GM23338 (cell line): ENCODE measurements at regions not wholly inside any gene's neighbourhood (a gene's known extent, or its start where the extent isn't known, plus 50 kb on each side); places are given as distances from the start of the nearest gene placed in this dataset.

Source experiments
- ATAC-seq: fragments of 200-7000 bp; cut with Tn5 transposase; 3 replicates; pipeline ENCODE4 v1.9.1; 2020
- DNase-seq: peaks from one replicate; pipeline ENCODE4 v3.0.0-alpha.2; 2015; ENCODE audit warnings: low spot score
- H2AFZ ChIP-seq: fragments of 200-600 bp; sonication (generic); 2 replicates; pipeline ENCODE4 v1.8.0; 2016; ENCODE audit warnings: antibody characterized with exemption, mild to moderate bottlenecking, moderate library complexity
- H3F3A ChIP-seq: fragments of 200-600 bp; sonication (generic); replicated peaks from 2 replicates; pipeline ENCODE4 v1.8.0; 2017; ENCODE audit warnings: antibody characterized with exemption, mixed run types, low read depth
- H3K27ac ChIP-seq: fragments of 200-600 bp; sonication (generic); 2 replicates; pipeline ENCODE4 v1.6.1; 2016; ENCODE audit warnings: low read depth
- H3K27me3 ChIP-seq: fragments of 200-600 bp; sonication (generic); 2 replicates; pipeline ENCODE4 v1.8.0; 2016; ENCODE audit warnings: mild to moderate bottlenecking, mixed run types, moderate library complexity; ENCODE audit not compliant: insufficient read depth
- H3K36me3 ChIP-seq: fragments of 200-600 bp; sonication (generic); 2 replicates; pipeline ENCODE4 v1.8.0; 2016; ENCODE audit warnings: mild to moderate bottlenecking; ENCODE audit not compliant: insufficient read depth
- H3K4me1 ChIP-seq: fragments of 200-600 bp; sonication (generic); 2 replicates; pipeline ENCODE4 v1.8.0; 2016; ENCODE audit warnings: mild to moderate bottlenecking, moderate library complexity; ENCODE audit not compliant: insufficient read depth
- H3K4me2 ChIP-seq: fragments of 200-600 bp; sonication (generic); 2 replicates; pipeline ENCODE4 v1.7.1; 2017; ENCODE audit warnings: mixed run types
- H3K4me3 ChIP-seq: fragments of 200-600 bp; sonication (generic); 2 replicates; pipeline ENCODE4 v1.6.1; 2016; ENCODE audit warnings: mixed run types
- H3K79me2 ChIP-seq: fragments of 200-600 bp; sonication (generic); replicated peaks from 2 replicates; pipeline ENCODE4 v1.8.0; 2017; ENCODE audit warnings: mild to moderate bottlenecking; ENCODE audit not compliant: insufficient read depth
- H3K9me2 ChIP-seq: fragments of 200-600 bp; sonication (generic); 2 replicates; pipeline ENCODE4 v1.8.0; 2017; ENCODE audit not compliant: insufficient read depth
- H4K20me1 ChIP-seq: fragments of 200-600 bp; sonication (generic); replicated peaks from 2 replicates; pipeline ENCODE4 v1.8.0; 2017; ENCODE audit warnings: mild to moderate bottlenecking; ENCODE audit not compliant: insufficient read depth
- H3K27ac Mint-ChIP-seq: 2 replicates; pipeline ENCODE4 v1.8.0; 2020; ENCODE audit warnings: inconsistent platforms, mild to moderate bottlenecking, moderate library complexity, mixed read lengths
- H3K27me3 Mint-ChIP-seq: 3 replicates; pipeline ENCODE4 v1.8.0; 2022; ENCODE audit warnings: low read depth, mild to moderate bottlenecking, moderate library complexity, mixed read lengths, inconsistent platforms; ENCODE audit not compliant: insufficient read depth, poor library complexity
- H3K36me3 Mint-ChIP-seq: 3 replicates; pipeline ENCODE4 v1.8.0; 2021; ENCODE audit warnings: low read depth, mild to moderate bottlenecking, inconsistent platforms, moderate library complexity, mixed read lengths
- H3K4me1 Mint-ChIP-seq: 3 replicates; pipeline ENCODE4 v1.8.0; 2020; ENCODE audit warnings: mild to moderate bottlenecking, inconsistent platforms, mixed read lengths
- H3K4me3 Mint-ChIP-seq: 3 replicates; pipeline ENCODE4 v1.8.0; 2021; ENCODE audit warnings: moderate library complexity, mild to moderate bottlenecking, inconsistent platforms, mixed read lengths
- H3K9me3 Mint-ChIP-seq: 3 replicates; pipeline ENCODE4 v1.8.0; 2020; ENCODE audit warnings: moderate library complexity, mild to moderate bottlenecking, inconsistent platforms, mixed read lengths
- CREB1 ChIP-seq: fragments of 250-450 bp; sonication (Bioruptor Pico); IDR thresholded peaks from 2 replicates; pipeline ENCODE4 v1.5.0; 2020; ENCODE audit warnings: low read depth, mild to moderate bottlenecking, moderate library complexity
- EZH2 ChIP-seq: fragments of 200-600 bp; sonication (generic); IDR thresholded peaks from one replicate; pipeline ENCODE4 v1.8.0; 2017; ENCODE audit warnings: antibody characterized with exemption, mild to moderate bottlenecking, low read depth; ENCODE audit not compliant: unreplicated experiment
- EZH2phosphoT487 ChIP-seq: fragments of 200-600 bp; sonication (generic); IDR thresholded peaks from one replicate; pipeline ENCODE4 v1.8.1; 2018; ENCODE audit warnings: antibody characterized with exemption; ENCODE audit not compliant: unreplicated experiment
- POLR2AphosphoS5 ChIP-seq: IDR thresholded peaks from 2 replicates; pipeline ENCODE4 v1.6.1; 2016; ENCODE audit warnings: antibody characterized with exemption, low read depth
- STAT1 ChIP-seq: IDR thresholded peaks from one replicate; pipeline ENCODE4 v1.6.1; 2016; ENCODE audit warnings: antibody characterized with exemption; ENCODE audit not compliant: unreplicated experiment
- ZNF114 ChIP-seq: fragments of 250-450 bp; sonication (Bioruptor Pico); IDR thresholded peaks from 2 replicates; pipeline ENCODE4 v1.5.0; 2020; ENCODE audit warnings: mild to moderate bottlenecking, moderate library complexity
- ZNF331 ChIP-seq: fragments of 250-450 bp; sonication (Bioruptor Pico); IDR thresholded peaks from 2 replicates; pipeline ENCODE4 v1.5.0; 2020; ENCODE audit warnings: low read depth, mild to moderate bottlenecking, moderate library complexity
- TF ChIP-seq, protein P1 (sequence below): IDR thresholded peaks from 2 replicates; pipeline ENCODE4 v1.6.1; 2016; ENCODE audit warnings: antibody characterized with exemption
- TF ChIP-seq, protein P2 (sequence below), 2 experiments: fragments of 200-600 bp in 1 of 2; sonication (generic) in 1 of 2; conservative IDR thresholded peaks; 2 replicates each; pipeline versions ENCODE4 v1.5.1 to v1.6.1; 2016 to 2017; ENCODE audit warnings: antibody characterized with exemption in 2 of 2, low read depth in 2 of 2, mild to moderate bottlenecking in 2 of 2, moderate library complexity in 1 of 2
- TF ChIP-seq, protein P3 (sequence below): fragments of 250-450 bp; sonication (Bioruptor Pico); IDR thresholded peaks from 2 replicates; pipeline ENCODE4 v1.5.0; 2020; ENCODE audit warnings: mild to moderate bottlenecking, moderate library complexity
- TF ChIP-seq, protein P4 (sequence below): IDR thresholded peaks from one replicate; pipeline ENCODE4 v1.6.1; 2018; ENCODE audit warnings: antibody characterized with exemption; ENCODE audit not compliant: unreplicated experiment

DNA sequence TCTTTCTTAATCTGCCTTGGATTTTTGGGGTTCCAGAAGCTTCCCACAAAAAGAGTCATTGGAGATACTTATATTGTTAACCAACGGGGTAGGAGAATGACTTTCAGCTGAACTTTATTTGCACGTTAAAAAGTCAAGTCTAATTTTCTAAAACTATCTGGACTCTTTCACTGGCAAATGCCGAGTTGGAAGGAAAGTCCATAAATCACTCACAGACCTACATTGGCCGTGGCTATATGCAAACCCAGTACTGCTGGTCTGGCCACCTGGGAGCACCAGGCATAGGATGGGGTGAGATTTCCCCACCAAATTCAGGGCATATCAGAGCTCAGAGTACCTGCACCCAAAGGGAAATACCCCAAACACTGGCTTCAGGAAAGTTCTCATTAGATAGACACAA, 71.3 kb upstream of the SALL4 start (continued):
- TF ChIP-seq EZH2phosphoT487 (no peak), ZNF114 (CRISPR knock-in tag) (no peak), STAT1 (no peak), ZNF331 (no peak), CREB1 (CRISPR knock-in tag) (no peak), EZH2 (no peak)
- TF ChIP-seq, protein P1, sequence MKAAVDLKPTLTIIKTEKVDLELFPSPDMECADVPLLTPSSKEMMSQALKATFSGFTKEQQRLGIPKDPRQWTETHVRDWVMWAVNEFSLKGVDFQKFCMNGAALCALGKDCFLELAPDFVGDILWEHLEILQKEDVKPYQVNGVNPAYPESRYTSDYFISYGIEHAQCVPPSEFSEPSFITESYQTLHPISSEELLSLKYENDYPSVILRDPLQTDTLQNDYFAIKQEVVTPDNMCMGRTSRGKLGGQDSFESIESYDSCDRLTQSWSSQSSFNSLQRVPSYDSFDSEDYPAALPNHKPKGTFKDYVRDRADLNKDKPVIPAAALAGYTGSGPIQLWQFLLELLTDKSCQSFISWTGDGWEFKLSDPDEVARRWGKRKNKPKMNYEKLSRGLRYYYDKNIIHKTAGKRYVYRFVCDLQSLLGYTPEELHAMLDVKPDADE: no peak
- TF ChIP-seq, protein P2, sequence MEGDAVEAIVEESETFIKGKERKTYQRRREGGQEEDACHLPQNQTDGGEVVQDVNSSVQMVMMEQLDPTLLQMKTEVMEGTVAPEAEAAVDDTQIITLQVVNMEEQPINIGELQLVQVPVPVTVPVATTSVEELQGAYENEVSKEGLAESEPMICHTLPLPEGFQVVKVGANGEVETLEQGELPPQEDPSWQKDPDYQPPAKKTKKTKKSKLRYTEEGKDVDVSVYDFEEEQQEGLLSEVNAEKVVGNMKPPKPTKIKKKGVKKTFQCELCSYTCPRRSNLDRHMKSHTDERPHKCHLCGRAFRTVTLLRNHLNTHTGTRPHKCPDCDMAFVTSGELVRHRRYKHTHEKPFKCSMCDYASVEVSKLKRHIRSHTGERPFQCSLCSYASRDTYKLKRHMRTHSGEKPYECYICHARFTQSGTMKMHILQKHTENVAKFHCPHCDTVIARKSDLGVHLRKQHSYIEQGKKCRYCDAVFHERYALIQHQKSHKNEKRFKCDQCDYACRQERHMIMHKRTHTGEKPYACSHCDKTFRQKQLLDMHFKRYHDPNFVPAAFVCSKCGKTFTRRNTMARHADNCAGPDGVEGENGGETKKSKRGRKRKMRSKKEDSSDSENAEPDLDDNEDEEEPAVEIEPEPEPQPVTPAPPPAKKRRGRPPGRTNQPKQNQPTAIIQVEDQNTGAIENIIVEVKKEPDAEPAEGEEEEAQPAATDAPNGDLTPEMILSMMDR (conservative IDR thresholded peaks at IDR 0.05; ENCODE audit: low read depth in 2 of 2): no peak

DNA sequence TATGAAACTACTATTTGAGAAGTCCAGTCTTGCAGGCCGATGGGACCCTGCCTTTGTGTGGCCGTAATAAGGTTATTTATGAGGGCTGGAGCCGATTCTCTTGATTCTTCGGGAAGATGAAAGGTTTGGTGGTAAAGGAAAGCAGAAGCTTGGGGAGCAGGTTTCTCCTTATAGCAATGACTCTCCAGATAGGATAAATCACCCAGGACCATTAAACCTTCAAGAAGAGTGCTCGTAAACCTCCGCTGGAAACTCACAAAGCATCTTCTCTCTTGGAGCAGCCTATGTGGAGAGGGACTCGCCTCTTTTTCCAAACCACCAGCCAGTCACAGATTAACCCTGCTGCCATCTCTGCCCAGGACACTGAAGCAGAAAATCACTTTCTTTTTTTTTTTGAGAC, 69.6 kb upstream of the SALL4 start:
- H3K27ac Mint-ChIP-seq: no peak overlapping the region
- Histone ChIP-seq H3K27me3 (no peaks in the 10 kb centered on the region), H3K36me3 (no peaks in the 10 kb centered on the region), H3K4me1 (no peaks in the 10 kb centered on the region; the same call in 1 of the 2 replicates), H3K9me2 (no peaks in the 10 kb centered on the region), H3K4me3 (no peak overlapping the region), H4K20me1 (no peaks in the 10 kb centered on the region), H3K27ac (no peak overlapping the region), H3F3A (0 out of 2 replicates have a peak, but pooled peaks cover 5% of the 10 kb centered on the region), H2AFZ (no peak overlapping the region), H3K4me2 (no peak overlapping the region), H3K79me2 (no peaks in the 10 kb centered on the region)
- H3K27me3 Mint-ChIP-seq: peaks cover 6% of the 10 kb centered on the region
- H3K36me3 Mint-ChIP-seq: no peaks in the 10 kb centered on the region
- no peaks in the 10 kb centered on the region for H3K9me3 Mint-ChIP-seq
- ATAC-seq (no peak), DNase-seq (no peak)
- H3K4me3 Mint-ChIP-seq: no peak overlapping the region
- H3K4me1 Mint-ChIP-seq: no peaks in the 10 kb centered on the region; the same call in 1 of the 3 replicates
- TF ChIP-seq POLR2AphosphoS5 (no peak), ZNF114 (CRISPR knock-in tag) (no peak), ZNF331 (no peak)
- TF ChIP-seq, protein P3, sequence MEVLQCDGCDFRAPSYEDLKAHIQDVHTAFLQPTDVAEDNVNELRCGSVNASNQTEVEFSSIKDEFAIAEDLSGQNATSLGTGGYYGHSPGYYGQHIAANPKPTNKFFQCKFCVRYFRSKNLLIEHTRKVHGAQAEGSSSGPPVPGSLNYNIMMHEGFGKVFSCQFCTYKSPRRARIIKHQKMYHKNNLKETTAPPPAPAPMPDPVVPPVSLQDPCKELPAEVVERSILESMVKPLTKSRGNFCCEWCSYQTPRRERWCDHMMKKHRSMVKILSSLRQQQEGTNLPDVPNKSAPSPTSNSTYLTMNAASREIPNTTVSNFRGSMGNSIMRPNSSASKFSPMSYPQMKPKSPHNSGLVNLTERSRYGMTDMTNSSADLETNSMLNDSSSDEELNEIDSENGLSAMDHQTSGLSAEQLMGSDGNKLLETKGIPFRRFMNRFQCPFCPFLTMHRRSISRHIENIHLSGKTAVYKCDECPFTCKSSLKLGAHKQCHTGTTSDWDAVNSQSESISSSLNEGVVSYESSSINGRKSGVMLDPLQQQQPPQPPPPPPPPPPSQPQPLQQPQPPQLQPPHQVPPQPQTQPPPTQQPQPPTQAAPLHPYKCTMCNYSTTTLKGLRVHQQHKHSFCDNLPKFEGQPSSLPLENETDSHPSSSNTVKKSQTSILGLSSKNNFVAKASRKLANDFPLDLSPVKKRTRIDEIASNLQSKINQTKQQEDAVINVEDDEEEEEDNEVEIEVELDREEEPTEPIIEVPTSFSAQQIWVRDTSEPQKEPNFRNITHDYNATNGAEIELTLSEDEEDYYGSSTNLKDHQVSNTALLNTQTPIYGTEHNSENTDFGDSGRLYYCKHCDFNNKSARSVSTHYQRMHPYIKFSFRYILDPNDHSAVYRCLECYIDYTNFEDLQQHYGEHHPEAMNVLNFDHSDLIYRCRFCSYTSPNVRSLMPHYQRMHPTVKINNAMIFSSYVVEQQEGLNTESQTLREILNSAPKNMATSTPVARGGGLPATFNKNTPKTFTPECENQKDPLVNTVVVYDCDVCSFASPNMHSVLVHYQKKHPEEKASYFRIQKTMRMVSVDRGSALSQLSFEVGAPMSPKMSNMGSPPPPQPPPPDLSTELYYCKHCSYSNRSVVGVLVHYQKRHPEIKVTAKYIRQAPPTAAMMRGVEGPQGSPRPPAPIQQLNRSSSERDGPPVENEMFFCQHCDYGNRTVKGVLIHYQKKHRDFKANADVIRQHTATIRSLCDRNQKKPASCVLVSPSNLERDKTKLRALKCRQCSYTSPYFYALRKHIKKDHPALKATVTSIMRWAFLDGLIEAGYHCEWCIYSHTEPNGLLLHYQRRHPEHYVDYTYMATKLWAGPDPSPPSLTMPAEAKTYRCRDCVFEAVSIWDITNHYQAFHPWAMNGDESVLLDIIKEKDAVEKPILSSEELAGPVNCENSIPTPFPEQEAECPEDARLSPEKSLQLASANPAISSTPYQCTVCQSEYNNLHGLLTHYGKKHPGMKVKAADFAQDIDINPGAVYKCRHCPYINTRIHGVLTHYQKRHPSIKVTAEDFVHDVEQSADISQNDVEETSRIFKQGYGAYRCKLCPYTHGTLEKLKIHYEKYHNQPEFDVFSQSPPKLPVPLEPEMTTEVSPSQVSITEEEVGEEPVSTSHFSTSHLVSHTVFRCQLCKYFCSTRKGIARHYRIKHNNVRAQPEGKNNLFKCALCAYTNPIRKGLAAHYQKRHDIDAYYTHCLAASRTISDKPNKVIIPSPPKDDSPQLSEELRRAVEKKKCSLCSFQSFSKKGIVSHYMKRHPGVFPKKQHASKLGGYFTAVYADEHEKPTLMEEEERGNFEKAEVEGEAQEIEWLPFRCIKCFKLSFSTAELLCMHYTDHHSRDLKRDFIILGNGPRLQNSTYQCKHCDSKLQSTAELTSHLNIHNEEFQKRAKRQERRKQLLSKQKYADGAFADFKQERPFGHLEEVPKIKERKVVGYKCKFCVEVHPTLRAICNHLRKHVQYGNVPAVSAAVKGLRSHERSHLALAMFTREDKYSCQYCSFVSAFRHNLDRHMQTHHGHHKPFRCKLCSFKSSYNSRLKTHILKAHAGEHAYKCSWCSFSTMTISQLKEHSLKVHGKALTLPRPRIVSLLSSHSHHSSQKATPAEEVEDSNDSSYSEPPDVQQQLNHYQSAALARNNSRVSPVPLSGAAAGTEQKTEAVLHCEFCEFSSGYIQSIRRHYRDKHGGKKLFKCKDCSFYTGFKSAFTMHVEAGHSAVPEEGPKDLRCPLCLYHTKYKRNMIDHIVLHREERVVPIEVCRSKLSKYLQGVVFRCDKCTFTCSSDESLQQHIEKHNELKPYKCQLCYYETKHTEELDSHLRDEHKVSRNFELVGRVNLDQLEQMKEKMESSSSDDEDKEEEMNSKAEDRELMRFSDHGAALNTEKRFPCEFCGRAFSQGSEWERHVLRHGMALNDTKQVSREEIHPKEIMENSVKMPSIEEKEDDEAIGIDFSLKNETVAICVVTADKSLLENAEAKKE (CRISPR knock-in tag): no peak
- TF ChIP-seq, protein P2 (conservative IDR thresholded peaks at IDR 0.05; ENCODE audit: low read depth in 2 of 2): no peak
- TF ChIP-seq, protein P4, sequence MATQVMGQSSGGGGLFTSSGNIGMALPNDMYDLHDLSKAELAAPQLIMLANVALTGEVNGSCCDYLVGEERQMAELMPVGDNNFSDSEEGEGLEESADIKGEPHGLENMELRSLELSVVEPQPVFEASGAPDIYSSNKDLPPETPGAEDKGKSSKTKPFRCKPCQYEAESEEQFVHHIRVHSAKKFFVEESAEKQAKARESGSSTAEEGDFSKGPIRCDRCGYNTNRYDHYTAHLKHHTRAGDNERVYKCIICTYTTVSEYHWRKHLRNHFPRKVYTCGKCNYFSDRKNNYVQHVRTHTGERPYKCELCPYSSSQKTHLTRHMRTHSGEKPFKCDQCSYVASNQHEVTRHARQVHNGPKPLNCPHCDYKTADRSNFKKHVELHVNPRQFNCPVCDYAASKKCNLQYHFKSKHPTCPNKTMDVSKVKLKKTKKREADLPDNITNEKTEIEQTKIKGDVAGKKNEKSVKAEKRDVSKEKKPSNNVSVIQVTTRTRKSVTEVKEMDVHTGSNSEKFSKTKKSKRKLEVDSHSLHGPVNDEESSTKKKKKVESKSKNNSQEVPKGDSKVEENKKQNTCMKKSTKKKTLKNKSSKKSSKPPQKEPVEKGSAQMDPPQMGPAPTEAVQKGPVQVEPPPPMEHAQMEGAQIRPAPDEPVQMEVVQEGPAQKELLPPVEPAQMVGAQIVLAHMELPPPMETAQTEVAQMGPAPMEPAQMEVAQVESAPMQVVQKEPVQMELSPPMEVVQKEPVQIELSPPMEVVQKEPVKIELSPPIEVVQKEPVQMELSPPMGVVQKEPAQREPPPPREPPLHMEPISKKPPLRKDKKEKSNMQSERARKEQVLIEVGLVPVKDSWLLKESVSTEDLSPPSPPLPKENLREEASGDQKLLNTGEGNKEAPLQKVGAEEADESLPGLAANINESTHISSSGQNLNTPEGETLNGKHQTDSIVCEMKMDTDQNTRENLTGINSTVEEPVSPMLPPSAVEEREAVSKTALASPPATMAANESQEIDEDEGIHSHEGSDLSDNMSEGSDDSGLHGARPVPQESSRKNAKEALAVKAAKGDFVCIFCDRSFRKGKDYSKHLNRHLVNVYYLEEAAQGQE: no peak
